ENCODE measurements at regions not wholly inside any gene's neighbourhood (a gene's known extent, or its start where the extent isn't known, plus 50 kb on each side); places are given as distances from the start of the nearest gene placed in this dataset.
"Not testable (repeated sequence)": the region's sequence is repeated elsewhere in the genome, so short reads cannot be mapped to it uniquely, and the experiment has no call there.

GRCh38 chr3:152583963-152584362 lies 251.0 kb upstream of the P2RY1 start:
- DNase-seq, result no peak

- no peak for DNase-seq
Measured at GRCh38 chr3:152586974-152587373, 248.0 kb upstream of the P2RY1 start.

GRCh38 chr3:152587861-152588260 lies 247.1 kb upstream of the P2RY1 start:
- no peak for DNase-seq

- no peak for DNase-seq
Measured at GRCh38 chr3:152589644-152590043, 245.3 kb upstream of the P2RY1 start.

GRCh38 chr3:152591515-152591914 lies 243.4 kb upstream of the P2RY1 start:
- no peak for DNase-seq

GRCh38 chr3:152593242-152593641 lies 241.7 kb upstream of the P2RY1 start:
- DNase-seq, result no peak

GRCh38 chr3:152595975-152596821 lies 238.7 kb upstream of the P2RY1 start:
- DNase-seq, result no peak

- DNase-seq, result not testable (repeated sequence)
Measured at GRCh38 chr3:152596832-152597231, 238.1 kb upstream of the P2RY1 start.

- no peak for DNase-seq
Measured at GRCh38 chr3:152606146-152606545, 228.8 kb upstream of the P2RY1 start.

GRCh38 chr3:152607179-152607578 lies 227.8 kb upstream of the P2RY1 start:
- no peak for DNase-seq

- no peak for DNase-seq
Measured at GRCh38 chr3:152608696-152609594, 226.0 kb upstream of the P2RY1 start.

- no peak for DNase-seq
Measured at GRCh38 chr3:152609891-152610290, 225.0 kb upstream of the P2RY1 start.

GRCh38 chr3:152610622-152611021 lies 224.3 kb upstream of the P2RY1 start:
- DNase-seq, result no peak

- DNase-seq, result no peak
Measured at GRCh38 chr3:152611905-152612304, 223.0 kb upstream of the P2RY1 start.

- no peak for DNase-seq
Measured at GRCh38 chr3:152613851-152614250, 221.1 kb upstream of the P2RY1 start.

- no peak for DNase-seq
Measured at GRCh38 chr3:152615681-152616080, 219.2 kb upstream of the P2RY1 start.

GRCh38 chr3:152617609-152618008 lies 217.3 kb upstream of the P2RY1 start:
- DNase-seq, result no peak

GRCh38 chr3:152618529-152618928 lies 216.4 kb upstream of the P2RY1 start:
- DNase-seq, result no peak

GRCh38 chr3:152619691-152620090 lies 215.2 kb upstream of the P2RY1 start:
- DNase-seq, result no peak

GRCh38 chr3:152620395-152620794 lies 214.5 kb upstream of the P2RY1 start:
- no peak for DNase-seq

GRCh38 chr3:152621006-152621868 lies 213.7 kb upstream of the P2RY1 start:
- DNase-seq, result no peak

GRCh38 chr3:152621967-152622810 lies 212.7 kb upstream of the P2RY1 start:
- no peak for DNase-seq
